GM21786 (cell line): ENCODE measurements at regions not wholly inside any gene's neighbourhood (a gene's known extent, or its start where the extent isn't known, plus 50 kb on each side); places are given as distances from the start of the nearest gene placed in this dataset.
"Not testable (repeated sequence)": the region's sequence is repeated elsewhere in the genome, so short reads cannot be mapped to it uniquely, and the experiment has no call there.

ENCODE experiments used
- ATAC-seq: cut with Tn5 transposase; IDR thresholded peaks from one replicate; pipeline ENCODE4 v1.9.1; 2021; ENCODE audit not compliant: unreplicated experiment

- ATAC-seq: not testable (repeated sequence)
These were observed 310.1 kb downstream of the SH3GL2 start for GRCh38 chr9:17888964-17889363.

- no peak for ATAC-seq
These were observed 315.8 kb downstream of the SH3GL2 start for GRCh38 chr9:17894501-17895160.

- no peak for ATAC-seq
These were observed 321.7 kb downstream of the SH3GL2 start for GRCh38 chr9:17900606-17901005.

- no peak for ATAC-seq
These were observed 326.5 kb downstream of the SH3GL2 start for GRCh38 chr9:17905366-17905765.

- no peak for ATAC-seq
These were observed 326.9 kb downstream of the SH3GL2 start for GRCh38 chr9:17905781-17906175.

GRCh38 chr9:17906176-17906840 lies 327.4 kb downstream of the SH3GL2 start:
- ATAC-seq: no peak

- ATAC-seq: no peak
These were observed 328.2 kb downstream of the SH3GL2 start for GRCh38 chr9:17906841-17907778.

GRCh38 chr9:17907779-17908508 lies 329.1 kb downstream of the SH3GL2 start:
- no peak for ATAC-seq

- no peak for ATAC-seq
These were observed 347.4 kb downstream of the SH3GL2 start for GRCh38 chr9:17926246-17926645.

- no peak for ATAC-seq
These were observed 348.8 kb downstream of the SH3GL2 start for GRCh38 chr9:17927616-17928015.

GRCh38 chr9:17928228-17928627 lies 349.4 kb downstream of the SH3GL2 start:
- ATAC-seq: no peak

GRCh38 chr9:17928768-17929167 lies 349.9 kb downstream of the SH3GL2 start:
- no peak for ATAC-seq

- ATAC-seq: no peak
These were observed 350.6 kb downstream of the SH3GL2 start for GRCh38 chr9:17929506-17929905.

GRCh38 chr9:17930071-17930470 lies 351.2 kb downstream of the SH3GL2 start:
- no peak for ATAC-seq

GRCh38 chr9:17936365-17936764 lies 357.5 kb downstream of the SH3GL2 start:
- no peak for ATAC-seq

- no peak for ATAC-seq
These were observed 359.3 kb downstream of the SH3GL2 start for GRCh38 chr9:17938035-17938655.

GRCh38 chr9:17942498-17942897 lies 363.6 kb downstream of the SH3GL2 start:
- ATAC-seq: no peak

GRCh38 chr9:17955409-17955808 lies 376.5 kb downstream of the SH3GL2 start:
- ATAC-seq: no peak

- ATAC-seq: no peak
These were observed 379.5 kb downstream of the SH3GL2 start for GRCh38 chr9:17958363-17958762.

- no peak for ATAC-seq
These were observed 383.9 kb downstream of the SH3GL2 start for GRCh38 chr9:17962747-17963146.

GRCh38 chr9:17963498-17963897 lies 384.6 kb downstream of the SH3GL2 start:
- no peak for ATAC-seq
